Right ventricle myocardium inferior (tissue), 1 donor: ENCODE measurements at regions not wholly inside any gene's neighbourhood (a gene's known extent, or its start where the extent isn't known, plus 50 kb on each side); places are given as distances from the start of the nearest gene placed in this dataset.

ENCODE experiments used
- ATAC-seq: fragments of 200-7000 bp; cut with Tn5 transposase; one replicate; pipeline ENCODE4 v1.9.1; 2020; ENCODE audit warnings: mild to moderate bottlenecking, moderate library complexity
- DNase-seq: peaks from one replicate; pipeline ENCODE4 v3.0.0; 2021; ENCODE audit errors: missing footprints
- intact Hi-C: fragments of 100-400 bp; cut with DNase I; formaldehyde crosslinking; loops from one replicate; pipeline ENCODE4 v1.11.0; 2022
- donor health status: DM: no; HTN: yes; CAD: no; lungs with severe emphysema.

DNA sequence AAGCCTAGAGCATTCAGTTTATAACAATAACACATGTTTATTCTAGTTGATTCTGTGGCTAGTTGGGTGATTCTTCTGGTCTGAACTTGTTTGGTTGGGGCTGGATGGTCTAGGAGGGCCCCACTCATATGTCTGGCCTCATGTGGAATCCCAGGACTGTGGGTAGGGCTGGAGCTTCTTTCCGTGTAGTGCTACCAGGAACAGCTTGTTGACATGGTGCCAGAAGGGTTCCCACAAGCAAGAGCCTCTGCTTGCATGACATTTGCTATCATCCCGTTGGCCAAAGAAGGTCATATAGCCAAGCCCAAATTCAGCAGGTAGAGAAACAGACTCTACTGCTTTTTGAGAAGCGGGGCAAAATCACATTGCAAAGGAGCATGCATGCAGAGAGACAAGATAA is 67.6 kb upstream of the PPP2R5A start:
- DNase-seq (no peak), ATAC-seq (no peak)
- intact Hi-C loops = no loop called here

DNA sequence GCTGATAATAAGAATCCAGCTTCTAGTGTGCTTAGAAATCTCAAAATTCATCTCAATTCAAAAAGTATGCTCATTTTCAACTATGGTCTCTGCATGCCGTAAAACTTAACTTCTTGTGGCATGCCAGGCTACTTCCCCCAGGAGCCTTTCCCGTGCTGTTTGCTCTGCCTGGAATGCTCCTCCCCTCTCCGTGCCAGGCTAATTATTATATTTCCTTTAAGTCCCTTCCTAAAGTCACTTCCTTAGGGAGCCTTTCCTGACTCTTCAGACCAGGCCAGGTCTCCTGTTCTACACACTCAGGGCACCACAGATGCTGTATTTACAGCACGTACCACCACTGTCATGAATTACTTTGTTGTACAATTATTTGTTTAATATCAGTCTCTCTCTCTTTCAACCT is 67.1 kb upstream of the PPP2R5A start:
- ATAC-seq (no peak), DNase-seq (no peak)
- intact Hi-C loops = no loop called here

DNA sequence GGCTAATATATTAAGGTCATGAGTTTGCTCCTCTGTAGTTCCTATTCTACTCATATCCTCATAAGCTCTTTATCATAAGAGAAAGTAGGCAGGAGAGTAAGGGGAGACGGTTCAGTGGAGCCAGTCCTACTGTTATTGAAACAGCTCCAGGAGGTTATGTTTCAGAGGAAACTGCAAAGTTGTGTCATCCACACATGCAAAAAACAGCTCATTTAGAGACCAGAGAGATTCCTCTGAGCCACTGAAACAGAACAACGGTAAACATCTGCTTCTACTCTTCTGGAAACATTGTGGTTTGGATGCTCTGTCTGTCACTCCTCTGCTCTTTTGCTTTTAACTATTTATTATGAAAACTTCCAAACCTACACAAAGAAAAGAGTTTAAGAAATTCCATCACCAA is 66.3 kb upstream of the PPP2R5A start:
- no peak for DNase-seq
- no peak for ATAC-seq

DNA sequence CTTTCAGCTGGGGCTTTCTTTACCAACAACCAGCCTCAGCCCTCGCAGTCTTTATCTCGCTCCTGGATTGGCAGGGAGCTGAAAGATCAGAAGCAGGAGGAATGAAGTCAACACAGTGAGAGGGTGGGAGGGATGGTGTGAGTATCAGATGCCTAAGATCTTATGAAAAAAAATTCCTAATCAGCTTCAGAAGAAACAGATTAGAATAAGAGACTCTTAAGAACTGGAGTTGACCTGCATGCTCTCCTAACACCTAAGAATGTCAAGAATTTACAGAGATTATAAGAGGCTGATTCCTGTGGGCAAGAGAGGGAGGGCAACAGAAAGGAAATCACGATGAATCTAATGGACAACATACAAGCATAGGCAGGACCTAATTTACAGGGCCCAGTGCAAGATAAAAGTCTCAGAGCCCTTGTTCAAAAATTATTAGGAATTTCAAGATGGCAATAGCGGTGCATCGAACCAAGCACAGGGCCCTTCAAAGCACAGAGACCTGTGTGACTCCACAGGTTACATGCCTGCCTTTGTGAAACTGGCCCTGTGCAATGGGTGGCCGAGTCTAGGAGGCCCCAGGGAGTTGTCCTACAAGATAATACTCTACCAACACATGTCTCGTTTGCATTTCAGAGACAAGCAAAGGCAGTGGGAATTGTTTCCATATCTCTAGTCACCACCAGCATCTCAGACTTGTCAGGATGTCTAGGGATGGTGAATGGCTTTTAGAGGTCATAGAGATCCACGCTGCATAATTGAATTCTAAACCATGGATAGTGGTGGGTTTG is 65.3 kb upstream of the PPP2R5A start:
- DNase-seq (no peak), ATAC-seq (no peak)
- intact Hi-C loops = no loop called here

More for the DNA sequence above, 66.3 kb upstream of the PPP2R5A start:
- intact Hi-C loops = no loop called here

DNA sequence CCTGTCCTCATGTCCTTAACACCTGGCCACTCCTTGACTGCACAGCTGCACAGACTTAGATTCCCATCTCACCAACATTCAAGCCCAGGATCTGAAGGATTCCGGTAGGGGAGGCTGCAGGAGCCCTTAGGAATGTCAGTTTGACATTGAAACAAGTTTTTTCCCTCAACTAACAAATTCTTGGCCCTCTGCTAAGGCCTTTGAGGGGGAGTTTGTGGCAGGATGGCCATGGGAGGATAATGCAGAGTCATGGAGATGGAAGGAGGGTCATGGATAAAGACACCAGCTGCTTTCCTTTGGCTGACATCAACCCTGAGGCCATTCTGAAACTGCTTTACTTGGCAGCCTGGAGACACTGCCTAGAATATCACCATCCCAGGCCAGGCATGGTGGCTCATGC is 63.4 kb upstream of the PPP2R5A start:
- intact Hi-C loops = no loop called here
- ATAC-seq = no peak
- no peak for DNase-seq

DNA sequence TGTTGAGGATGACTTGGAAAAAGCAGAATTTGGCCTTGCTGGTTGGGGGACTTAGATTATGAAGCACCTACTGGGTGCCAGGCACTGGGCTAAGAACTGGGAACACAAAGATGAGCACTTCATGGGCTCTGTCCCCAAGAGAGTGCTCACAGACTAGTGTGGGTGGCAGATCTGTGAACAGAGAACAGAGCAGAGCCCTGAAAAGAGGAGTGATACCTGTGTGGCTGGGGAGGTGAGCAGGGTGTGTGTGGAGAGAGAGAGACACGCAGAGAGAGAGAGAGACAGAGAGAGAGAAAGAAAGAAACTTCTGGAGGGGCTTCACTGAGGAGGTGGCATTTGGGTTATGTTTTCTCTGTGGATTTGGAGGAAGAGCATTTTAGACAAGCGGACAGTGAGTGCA is 61.1 kb upstream of the PPP2R5A start:
- DNase-seq (no peak), ATAC-seq (no peak)
- intact Hi-C loops = no loop called here

DNA sequence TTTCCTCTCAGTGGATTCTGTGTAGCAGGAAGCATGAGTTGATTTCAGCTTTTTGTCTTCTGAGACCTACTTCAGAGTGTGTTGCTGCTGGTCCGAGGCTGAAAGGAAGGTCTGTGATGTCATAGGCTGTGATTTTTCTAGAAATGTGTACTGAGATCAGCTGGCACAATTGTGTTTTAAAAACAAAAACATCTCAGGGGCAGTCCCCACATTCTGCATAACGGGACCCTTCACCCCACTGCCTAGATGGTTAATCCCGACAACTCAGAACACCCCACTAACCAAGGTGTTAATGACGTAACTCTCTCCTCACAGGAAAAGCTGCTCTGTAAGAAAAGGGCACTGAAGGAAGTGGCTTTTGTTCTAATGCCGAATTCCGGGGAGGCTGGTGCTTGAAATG is 59.8 kb upstream of the PPP2R5A start:
- no peak for ATAC-seq
- no peak for DNase-seq
- intact Hi-C loops = no loop called here

DNA sequence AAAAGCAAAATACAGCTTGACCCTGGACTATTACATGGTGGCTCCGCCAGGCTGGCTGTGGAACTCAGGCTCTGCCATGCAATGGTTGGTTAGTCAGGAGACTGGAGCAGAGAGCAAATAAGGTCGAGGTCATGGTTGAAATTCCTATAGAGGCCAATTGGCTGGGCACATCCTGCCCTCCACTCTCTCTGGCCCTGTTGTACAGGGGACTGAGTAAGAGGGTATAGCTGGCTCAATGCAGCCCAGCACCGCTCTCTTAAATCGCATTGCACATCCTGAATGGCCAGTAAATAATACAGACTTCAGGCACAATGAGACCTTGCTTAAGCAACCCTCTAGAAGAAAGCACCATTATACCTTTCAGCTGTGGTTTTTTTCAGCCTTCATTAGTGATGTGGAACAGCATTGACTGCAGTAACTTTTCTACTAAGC is 59.3 kb upstream of the PPP2R5A start:
- intact Hi-C loops = no loop called here
- DNase-seq = no peak
- no peak for ATAC-seq

DNA sequence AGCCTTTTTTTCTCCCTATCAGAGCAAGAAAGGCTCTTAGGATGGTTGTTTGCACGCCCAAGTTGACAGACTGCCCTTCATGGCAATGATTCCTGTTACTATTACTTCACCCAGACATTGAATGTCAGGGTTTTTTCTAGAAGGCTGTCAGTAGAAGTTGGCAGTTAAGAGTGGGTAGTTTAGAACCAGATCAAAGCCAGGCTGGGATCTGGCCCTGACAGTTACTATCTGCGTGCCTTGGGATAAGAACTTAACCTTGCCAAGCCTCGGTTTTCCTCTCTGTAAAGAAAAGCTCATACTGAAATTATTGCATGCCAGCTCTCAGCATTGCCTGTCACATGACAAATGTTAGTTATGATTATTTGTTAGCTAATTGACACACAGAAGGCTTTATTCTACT is 58.7 kb upstream of the PPP2R5A start:
- ATAC-seq = no peak
- intact Hi-C loops = no loop called here

DNA sequence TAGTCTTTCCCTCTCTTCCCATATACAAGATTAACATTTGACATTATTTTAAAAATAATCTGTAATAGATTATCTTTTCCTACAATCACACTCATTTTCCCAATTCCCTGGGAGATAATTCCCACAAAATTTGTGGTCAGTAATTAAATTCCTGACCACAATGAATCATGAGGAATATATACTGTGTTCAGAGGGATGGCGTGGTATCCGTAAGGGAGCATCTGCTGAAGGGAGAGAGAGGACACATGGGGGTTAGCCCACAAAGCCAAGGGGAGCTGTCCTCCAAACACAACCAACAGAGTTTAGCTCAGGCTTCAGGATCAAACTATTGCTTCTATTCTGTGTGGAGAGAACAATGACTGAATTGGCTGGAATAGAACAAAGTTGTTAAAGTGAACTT is 57.1 kb upstream of the PPP2R5A start:
- no peak for ATAC-seq
- intact Hi-C loops = no loop called here
- DNase-seq = no peak

More for the DNA sequence above, 58.7 kb upstream of the PPP2R5A start:
- peak; percentile 30 for DNase-seq

DNA sequence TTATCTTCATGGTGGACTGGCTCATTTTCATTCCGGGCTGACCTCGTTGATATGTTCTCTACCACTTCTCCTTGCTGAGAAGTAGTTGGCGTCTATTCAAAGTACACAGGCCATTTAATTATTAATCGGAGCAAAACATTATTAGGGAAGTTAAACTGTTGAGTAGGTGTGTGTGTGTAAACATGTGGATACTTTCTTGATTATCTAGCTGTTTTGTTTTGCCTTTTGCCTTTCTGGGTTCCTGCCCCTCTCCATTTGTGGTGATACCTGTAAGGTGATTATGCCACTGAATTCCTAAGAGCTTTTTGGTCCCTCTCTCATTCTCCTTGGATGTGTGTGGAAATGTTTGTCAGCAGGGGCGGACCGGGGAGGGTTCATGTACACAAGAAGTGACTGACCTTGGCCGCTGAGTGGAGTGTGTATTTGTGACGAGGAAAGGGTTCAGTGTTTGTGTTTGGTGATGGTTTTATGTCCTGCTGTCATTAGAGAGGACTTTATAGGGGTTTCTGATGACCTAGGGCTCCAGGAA is 56.6 kb upstream of the PPP2R5A start:
- intact Hi-C loops = no loop called here
- DNase-seq (no peak), ATAC-seq (peak; percentile 9)

DNA sequence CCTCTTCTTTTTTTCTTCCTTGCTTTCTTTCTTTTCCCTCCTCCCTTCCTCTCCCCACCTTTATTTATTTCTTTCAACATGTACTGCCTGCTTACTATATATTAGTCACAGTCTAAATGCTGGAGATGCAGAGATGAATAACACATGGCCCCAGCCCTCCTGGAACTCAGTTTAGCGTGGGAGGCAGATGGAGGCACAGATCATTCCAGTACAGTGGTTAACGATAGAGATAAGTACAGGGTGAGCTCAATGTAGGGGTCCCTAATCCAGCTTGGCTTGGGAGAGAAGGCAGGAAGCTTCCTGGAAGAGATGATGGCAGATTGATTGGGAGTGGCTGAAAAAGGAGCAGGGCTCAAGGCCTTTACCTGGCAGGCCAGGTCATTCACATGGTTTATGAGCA is 55.6 kb upstream of the PPP2R5A start:
- DNase-seq (no peak), ATAC-seq (no peak)
- intact Hi-C loops = loop anchor here (1.0 to 5.0 kb wide), 2 partner anchors 41 to 107 kb away; no protein-coding TSS in a partner anchor

DNA sequence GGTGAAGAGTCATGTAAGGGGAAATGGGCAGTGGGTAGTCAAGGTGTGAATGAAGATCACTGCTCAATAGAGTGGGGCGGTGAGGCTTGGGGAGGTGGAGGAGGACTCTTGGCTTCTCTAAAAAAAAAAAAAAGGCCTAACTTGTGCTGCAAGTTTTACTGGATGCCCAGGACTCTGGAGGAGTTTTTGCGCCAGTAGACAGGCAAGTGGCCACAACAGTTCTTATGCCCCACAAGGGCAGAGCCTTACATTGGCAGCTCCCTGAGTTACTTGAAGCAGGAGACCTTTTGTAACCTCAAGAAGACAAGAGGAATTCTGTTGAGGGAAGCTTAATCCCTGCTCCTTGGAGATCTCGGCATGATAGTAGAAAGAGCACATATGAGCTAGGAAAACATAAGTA is 54.9 kb upstream of the PPP2R5A start:
- intact Hi-C loops = loop anchor here (1.0 to 5.0 kb wide), 2 partner anchors 42 to 108 kb away; no protein-coding TSS in a partner anchor
- ATAC-seq (no peak), DNase-seq (no peak)

DNA sequence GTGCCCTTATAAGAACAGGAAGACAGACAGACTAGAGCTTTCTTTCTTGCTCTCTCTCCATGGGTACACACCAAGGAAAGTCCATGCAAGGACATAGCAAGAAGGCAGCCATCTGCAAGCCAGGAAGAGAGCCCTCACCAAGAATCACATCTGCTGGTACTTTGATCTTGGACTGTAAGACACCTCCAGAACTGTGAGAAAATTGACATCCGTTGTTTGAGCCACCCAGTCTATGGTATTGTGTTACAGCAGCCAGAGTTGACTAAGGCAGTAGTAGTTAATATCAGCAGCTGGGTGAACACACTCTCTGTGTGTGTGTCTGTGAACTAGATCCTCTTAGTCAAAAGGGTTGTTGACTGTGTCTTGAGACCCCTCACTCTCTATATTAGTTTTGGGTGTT is 53.8 kb upstream of the PPP2R5A start:
- ATAC-seq = no peak
- intact Hi-C loops = loop anchor here (5.0 kb wide), 1 partner anchor 109 kb away; no protein-coding TSS in a partner anchor
- DNase-seq = no peak

DNA sequence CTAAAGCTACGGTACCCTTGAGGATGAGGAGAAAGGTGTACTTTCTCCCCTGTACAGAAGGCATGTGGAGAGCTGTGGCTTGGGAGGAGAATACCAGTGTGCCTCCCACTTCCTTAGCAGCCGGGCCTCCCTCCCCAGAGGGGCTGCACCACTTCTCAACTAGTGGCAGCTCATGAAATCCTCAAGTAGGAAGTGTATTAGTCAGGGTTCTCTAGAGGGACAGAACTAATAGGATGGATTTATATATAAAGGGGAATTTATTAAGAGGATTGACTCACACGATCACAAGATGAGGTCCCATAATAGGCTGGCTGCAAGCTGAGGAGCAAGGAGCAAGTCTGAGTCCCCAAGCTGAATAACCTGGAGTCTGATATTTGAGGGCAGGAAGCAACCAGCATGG is 53.1 kb upstream of the PPP2R5A start:
- ATAC-seq = no peak
- intact Hi-C loops = loop anchor here (5.0 kb wide), 1 partner anchor 110 kb away; no protein-coding TSS in a partner anchor

DNA sequence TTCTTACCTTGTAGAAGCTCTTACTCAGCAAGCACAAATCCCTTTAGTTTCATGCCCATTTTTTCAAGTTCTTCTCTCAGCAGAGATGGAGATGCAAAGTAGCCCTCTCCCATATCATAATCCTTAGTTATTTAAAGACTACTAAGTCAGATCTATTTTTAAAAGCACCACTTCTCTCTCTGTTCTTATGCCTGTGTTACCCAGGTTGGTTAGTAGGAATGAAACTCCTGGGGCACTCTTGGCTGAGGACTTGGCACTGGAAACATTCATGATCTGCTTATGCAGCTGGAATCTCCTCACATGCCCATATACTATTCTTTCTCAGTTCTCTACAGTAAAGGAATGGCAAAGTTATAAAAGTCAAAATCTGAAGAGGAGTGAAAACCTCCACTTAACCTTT is 51.9 kb upstream of the PPP2R5A start:
- intact Hi-C loops = loop anchor here (1.0 to 5.0 kb wide), 2 partner anchors 111 to 158 kb away; no protein-coding TSS in a partner anchor
- ATAC-seq = peak; percentile 35
- DNase-seq = no peak

More for the DNA sequence above, 53.1 kb upstream of the PPP2R5A start:
- peak; percentile 9 for DNase-seq

DNA sequence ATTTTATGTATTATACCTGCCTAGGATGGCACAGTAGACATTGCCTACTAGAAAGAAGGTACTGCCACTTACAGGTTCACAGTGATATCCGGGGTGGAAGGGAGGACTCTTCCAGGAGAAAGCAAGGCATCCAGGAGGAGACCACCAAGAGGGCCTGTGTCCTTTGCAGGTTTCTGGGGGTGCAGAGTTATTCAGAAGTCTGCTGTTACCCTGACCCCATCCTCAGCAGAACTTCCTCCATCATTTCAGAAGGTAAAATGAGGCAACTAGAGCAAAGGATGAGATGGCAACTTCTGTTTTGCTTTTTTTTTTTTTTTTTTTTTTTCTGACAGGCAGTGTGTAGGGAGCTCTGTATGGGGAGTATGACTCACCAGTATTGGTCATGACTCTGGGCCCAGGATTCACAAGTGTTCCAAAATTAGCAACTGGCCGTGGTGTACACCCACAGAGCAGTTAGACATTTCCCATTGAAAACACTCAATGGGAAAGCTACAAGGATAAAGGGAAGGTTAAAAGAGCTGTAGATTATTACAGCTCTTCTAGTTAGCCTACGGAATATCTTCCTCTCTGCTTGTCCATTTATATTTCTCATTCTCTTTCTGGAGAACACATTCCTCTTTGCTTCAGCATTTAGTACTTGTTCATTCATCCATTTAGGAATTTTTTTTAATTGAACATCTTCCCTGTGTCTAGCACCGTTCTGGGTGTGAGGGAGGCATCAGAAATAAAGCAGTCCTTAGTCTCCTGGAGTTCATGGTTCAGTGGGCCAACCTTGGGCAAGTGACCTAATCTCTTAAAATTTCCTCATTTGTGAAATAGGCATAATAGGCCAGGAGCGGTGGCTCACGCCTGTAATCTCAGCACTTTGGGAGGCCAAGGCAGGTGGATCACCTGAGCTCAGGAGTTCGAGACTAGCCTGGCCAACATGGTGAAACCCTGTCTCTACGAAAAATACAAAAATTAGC is 50.5 kb upstream of the PPP2R5A start:
- intact Hi-C loops = loop anchor here (2.0 to 5.0 kb wide), 2 partner anchors 50 to 112 kb away; partner anchors contain the start of gene PPP2R5A
- ATAC-seq (peak; percentile 96), DNase-seq (no peak)
